ENCODE measurements at regions not wholly inside any gene's neighbourhood (a gene's known extent, or its start where the extent isn't known, plus 50 kb on each side); places are given as distances from the start of the nearest gene placed in this dataset.
"Not testable (repeated sequence)": the region's sequence is repeated elsewhere in the genome, so short reads cannot be mapped to it uniquely, and the experiment has no call there.

DNA sequence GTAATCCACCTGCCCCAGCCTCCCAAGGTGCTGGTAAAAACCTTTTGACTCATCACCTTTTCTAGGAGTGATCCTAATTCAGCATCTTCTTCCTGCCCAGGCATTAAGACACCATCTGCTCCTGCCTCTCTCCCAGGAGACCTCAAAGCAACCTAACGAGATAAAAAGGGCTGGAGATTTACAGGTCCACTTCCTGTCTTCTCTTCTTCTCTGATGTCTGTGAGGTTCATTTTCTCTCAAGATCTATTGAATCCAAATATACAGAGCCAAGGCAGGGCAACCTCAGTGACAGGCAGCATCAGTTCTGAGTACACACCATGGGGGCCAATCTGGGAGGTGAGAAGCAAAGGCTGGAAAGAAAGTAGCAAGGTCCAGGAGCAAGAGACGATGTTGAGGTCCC, 219.4 kb downstream of the SETD4 start:
- no peak for DNase-seq

- peak; percentile 24 for DNase-seq
Observed at GRCh38 chr21:35840197-35840799, 220.0 kb downstream of the SETD4 start.

GRCh38 chr21:35838987-35839763, 221.2 kb downstream of the SETD4 start:
- no peak for DNase-seq

GRCh38 chr21:35838350-35838749, 222.0 kb downstream of the SETD4 start:
- DNase-seq = no peak

GRCh38 chr21:35833991-35834390, 226.3 kb downstream of the SETD4 start:
- no peak for DNase-seq

DNA sequence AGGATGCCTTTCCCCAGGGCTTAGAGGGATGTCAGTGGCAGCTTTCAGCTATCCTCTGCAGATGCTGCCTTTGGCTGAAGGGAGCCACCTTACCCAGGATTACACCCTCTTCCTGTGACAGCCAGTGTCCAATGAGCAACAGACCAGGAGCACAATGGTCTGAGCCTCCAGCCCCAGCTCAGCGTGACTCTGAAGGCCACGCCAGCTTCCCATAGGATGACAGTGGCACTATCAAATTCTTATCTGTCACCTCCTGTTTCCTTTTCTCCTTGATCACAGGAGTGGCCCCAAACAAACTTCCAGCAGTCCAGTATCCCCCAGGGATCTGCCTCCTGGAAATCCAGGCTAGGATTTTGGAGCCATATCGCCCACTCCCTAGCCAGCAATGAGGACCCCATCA, 226.9 kb downstream of the SETD4 start:
- DNase-seq = no peak

GRCh38 chr21:35831230-35831629, 229.1 kb downstream of the SETD4 start:
- no peak for DNase-seq

DNA sequence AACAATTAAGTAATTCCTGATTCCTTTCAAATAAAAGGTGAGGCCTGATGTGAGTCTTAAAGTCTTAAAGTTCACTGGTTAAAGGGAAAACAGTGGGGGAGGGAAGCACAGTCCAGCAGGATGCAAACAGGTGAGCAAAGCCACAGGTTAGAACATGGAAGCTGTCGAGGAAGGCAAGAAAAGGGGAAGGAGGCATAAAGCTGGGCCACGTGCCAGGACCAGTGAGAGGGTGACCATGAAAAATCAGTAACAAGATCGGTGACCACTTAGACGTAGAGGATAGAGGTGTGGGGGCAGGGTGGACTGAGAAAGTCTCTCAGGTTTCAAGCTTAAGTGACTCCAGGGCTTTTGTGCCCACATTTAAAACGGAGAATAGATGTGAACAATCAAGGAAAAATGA, 231.3 kb downstream of the SETD4 start:
- no peak for DNase-seq

- no peak for DNase-seq
Observed at GRCh38 chr21:35828161-35828560, 232.2 kb downstream of the SETD4 start.

- no peak for DNase-seq
Observed at GRCh38 chr21:35827004-35827403, 233.3 kb downstream of the SETD4 start.

- DNase-seq = no peak
Observed at GRCh38 chr21:35825370-35826353, 234.7 kb downstream of the SETD4 start.

DNA sequence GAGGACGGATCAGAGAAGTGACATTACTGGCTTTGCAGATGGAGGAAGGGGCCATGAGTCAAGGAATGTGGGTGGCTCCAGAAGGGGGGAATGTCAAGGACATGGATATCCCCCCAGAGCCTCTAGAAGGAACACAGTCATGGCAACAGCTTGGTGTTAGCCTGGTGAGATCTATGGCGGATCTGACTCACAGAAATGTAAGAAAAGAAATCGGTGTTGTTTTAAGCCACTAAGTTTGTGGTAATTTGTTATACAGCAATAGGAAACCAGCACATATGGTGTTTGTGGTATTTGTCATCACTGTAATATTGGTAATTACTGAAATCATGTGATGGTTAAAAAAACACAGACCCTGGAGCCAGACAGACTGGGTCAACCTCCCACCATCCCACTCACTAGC, 236.2 kb downstream of the SETD4 start:
- DNase-seq = no peak

DNA sequence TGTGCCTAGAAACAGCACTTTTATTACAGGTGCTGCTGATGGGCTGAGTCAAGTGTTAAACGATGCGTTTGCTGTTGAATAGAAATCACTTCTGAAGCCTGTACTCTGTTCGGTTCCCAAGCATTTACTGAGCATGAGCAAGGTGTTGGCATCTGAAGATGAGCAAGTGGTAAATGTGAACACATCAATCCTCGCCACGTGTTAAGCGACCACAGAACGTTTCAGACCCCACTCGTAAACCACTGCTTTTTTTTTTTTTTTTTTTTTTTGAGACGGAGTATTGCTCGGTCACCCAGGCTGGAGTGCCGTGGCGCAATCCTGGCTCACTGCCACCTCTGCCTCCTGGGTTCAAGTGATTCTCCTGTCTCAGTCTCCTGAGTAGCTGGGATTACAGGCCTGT, 241.2 kb downstream of the SETD4 start:
- DNase-seq = no peak

GRCh38 chr21:35818597-35818996, 241.7 kb downstream of the SETD4 start:
- DNase-seq = no peak

DNA sequence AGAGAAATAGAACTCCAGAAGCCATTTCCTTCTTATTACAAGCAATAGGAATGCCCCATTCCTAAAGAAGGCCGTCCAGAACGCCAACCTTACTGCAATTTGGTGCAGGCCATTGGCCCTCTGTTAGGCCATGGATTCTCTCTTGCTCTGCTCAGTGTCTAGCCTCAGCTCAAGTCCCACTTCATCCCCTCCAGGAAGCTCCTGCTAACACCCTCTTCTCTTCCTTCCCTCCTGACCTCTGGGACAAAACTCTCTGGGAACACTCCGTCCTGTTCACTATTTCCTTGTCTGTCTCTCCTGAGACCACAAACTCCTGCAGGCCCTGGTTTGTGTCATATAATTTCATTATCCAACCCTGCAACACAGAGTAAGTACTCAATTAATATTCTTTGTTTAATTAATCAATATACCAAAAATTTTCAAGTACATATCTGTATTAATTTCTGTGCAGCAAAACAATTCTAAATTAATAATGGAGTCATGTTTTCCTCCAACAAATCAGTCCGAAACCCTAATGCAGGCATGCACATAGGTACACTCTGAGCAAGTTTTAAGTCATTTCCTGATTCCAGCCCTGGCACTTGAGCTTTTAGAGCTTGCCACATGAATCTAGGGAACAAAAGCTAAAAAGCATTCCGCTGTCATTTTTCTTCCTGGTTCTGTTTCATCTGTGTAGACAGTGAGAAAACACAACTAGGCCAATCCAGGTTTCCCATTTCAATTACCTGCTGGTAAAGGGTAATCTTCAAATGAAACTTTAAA, 245.3 kb downstream of the SETD4 start:
- no peak for DNase-seq

GRCh38 chr21:35812679-35813078, 247.6 kb downstream of the SETD4 start:
- DNase-seq = no peak

DNA sequence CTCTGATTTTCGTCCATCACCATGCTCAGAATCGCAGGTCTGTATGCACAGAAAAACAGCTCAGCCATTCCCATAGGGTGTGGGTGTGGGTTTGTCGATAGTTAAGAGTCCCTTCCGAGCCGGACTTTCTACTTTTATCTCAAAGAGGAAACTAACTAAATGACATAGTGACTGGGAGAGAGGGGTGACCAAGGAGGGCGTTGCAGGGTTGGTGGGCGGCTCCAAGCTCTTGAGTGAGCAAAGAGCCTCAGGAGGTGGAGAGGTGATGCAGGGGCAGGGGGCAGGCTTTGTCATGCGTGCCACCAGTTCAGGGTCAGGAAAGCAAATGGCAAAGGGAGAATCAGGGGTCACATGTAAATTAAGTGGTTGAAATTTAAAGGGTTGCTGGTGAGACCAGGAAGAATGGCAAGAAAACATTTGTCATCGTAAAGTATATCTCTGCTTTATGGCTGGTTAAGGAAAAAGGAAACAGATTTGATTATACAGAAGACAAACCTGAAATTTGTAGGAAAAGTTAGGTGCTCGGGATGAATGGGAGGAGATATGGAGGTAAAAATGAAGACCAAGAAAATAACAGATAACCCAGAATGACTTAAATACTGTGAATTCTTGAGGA, 249.0 kb downstream of the SETD4 start:
- no peak for DNase-seq

DNA sequence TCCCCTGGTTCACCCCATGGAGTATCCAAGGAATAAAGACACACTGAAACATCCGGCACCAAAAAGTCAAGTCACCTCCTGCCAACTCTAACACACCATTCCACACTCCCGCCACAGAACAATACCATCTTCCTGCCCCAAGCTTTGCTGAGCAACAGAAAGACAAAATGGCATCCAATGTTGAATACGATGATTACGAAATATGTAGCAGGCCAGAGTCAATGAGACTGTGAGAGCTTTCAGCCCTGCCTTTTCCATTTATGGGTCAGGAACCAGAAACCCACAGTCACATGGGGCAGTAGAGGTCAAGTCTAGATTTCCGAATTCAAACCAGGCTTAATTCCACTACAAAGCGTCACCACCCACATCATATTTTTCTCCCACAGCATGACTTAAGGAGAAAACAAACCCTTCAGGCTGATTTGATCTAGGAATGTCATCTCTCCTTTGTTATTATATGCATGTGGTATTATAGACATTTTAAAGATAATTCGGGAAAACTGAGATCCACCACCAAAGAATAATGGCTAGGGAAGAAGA, 249.8 kb downstream of the SETD4 start:
- no peak for DNase-seq

DNA sequence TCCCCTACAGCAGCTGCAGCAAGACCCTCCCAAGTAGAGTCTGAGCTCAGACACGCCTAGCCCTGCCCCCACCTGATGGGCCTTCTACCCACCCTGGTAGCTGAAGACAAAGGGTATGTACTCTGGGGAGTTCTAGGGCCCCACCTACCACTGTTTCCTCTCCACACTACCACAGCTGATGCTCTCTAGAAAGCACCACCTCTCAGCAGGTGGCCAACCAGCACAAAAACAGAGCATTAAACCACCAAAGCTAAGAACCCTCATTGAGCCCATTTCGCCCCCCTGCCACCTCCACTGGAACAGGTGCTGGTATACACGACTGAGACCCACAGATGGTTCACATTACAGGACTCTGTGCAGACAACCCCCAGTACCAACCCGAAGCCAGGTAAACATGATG, 258.9 kb downstream of the SETD4 start:
- no peak for DNase-seq

GRCh38 chr21:35800796-35801385, 259.4 kb downstream of the SETD4 start:
- DNase-seq = not testable (repeated sequence)

GRCh38 chr21:35796844-35797243, 263.5 kb downstream of the SETD4 start:
- no peak for DNase-seq

GRCh38 chr21:35794527-35794926, 265.8 kb downstream of the SETD4 start:
- not testable (repeated sequence) for DNase-seq

Data from NCI-H226 (cell line).